ENCODE measurements at regions not wholly inside any gene's neighbourhood (a gene's known extent, or its start where the extent isn't known, plus 50 kb on each side); places are given as distances from the start of the nearest gene placed in this dataset.

DNA sequence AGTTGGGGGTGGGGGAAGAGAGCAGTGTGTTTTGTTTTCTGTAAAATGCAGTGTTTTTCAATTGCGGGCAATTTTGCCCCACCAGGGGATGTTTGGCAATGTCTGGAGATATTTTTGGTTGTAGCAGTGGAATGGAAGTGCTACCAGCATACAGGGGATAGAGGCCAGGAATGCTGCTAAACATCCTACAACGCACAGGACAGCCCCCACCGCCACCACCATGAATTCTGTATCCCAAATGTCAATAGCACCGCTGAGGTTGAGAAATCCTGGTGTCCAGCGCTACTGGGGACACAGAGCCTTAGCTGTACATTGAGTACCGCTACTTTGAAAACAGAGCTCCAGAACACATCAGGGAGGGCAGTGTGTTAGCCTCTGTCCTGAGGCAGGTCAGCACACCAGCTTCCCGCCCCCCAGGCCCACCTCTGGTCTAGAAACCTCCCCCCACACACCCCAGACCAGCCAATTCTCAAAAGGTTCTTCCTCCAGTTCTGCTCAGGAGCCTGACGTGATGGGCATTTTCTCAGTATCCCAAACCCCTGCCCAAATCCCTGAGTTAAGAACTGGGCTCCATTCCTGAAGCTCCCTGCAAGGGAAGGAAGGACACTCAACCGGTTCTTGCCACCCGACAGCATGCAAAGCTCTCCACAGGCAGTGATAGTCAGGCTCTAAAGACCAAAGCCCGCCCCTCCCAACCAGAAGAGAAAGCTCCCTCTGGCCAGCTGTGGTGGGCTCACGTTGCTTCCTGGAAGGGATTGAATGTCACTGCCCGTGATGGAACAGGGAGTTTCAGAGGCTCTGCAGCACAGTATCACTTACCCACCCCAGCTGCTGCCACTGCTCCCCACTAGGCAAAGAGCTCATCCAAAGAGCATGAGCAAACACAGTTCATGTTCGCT lies 321.5 kb upstream of the JARID2 start:
- H3K9me3 ChIP-seq, result no peaks in the 10 kb centered on the region
- H3K36me3 ChIP-seq (ENCODE audit: low read depth, missing control alignments), result no peaks in the 10 kb centered on the region
- no peak for DNase-seq
- H3K27me3 ChIP-seq, result no peaks in the 10 kb centered on the region
- 73 to 78% methylated on average over 10 to 14 of the region's 14 CpGs for WGBS, 2 donors
- TF ChIP-seq POLR2A (IDR thresholded peaks at IDR 0.05), result no peak
- TF ChIP-seq, protein P1, sequence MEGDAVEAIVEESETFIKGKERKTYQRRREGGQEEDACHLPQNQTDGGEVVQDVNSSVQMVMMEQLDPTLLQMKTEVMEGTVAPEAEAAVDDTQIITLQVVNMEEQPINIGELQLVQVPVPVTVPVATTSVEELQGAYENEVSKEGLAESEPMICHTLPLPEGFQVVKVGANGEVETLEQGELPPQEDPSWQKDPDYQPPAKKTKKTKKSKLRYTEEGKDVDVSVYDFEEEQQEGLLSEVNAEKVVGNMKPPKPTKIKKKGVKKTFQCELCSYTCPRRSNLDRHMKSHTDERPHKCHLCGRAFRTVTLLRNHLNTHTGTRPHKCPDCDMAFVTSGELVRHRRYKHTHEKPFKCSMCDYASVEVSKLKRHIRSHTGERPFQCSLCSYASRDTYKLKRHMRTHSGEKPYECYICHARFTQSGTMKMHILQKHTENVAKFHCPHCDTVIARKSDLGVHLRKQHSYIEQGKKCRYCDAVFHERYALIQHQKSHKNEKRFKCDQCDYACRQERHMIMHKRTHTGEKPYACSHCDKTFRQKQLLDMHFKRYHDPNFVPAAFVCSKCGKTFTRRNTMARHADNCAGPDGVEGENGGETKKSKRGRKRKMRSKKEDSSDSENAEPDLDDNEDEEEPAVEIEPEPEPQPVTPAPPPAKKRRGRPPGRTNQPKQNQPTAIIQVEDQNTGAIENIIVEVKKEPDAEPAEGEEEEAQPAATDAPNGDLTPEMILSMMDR (IDR thresholded peaks at IDR 0.05), result no peak
- peaks cover 7% of the 10 kb centered on the region for H3K4me1 ChIP-seq
- H3K27ac ChIP-seq, result no peak overlapping the region
- intact Hi-C loops (cut with DNase I; ENCODE audit: low total_unique reads), result no loop called here
- H3K4me3 ChIP-seq, result no peak overlapping the region

DNA sequence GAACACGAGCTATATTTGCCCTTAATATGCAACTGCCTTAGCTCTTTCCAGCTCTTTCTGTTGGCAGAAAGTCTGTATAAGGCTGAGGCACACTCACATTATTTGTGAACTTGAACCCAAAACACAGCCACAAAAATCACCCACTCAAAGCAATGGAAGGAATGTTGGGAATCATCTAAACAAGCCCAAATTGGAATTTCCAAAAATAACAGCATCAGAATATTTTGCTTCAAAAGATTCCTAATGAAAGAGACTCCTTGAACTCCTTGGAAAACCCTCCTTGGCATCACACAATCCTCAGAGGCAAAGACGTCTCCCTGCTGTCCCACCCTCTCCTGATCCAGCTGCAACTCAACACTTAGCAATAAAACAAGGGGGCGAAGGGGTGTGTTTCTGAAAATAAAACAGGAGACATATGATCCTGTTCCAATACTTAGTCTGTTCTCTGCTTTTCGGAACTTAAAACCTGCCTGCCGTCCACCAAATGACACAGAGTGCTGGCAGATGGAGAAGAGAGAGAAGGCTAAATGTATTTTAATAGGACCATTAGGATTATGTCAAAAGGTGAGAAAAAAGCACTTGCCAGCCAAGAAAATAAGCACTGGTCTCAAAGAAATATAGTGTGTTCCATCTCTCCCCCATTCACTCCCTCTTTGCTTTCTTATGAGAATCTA lies 320.7 kb upstream of the JARID2 start:
- intact Hi-C loops (cut with DNase I; ENCODE audit: low total_unique reads), result no loop called here
- WGBS, 2 donors, result 44 to 58% methylated on average over 5 of the region's 5 CpGs
- peaks cover 7% of the 10 kb centered on the region for H3K4me1 ChIP-seq
- DNase-seq, result no peak
- H3K36me3 ChIP-seq (ENCODE audit: low read depth, missing control alignments), result no peaks in the 10 kb centered on the region
- H3K4me3 ChIP-seq, result no peak overlapping the region
- no peaks in the 10 kb centered on the region for H3K9me3 ChIP-seq
- no peaks in the 10 kb centered on the region for H3K27me3 ChIP-seq
- TF ChIP-seq, protein P1 (IDR thresholded peaks at IDR 0.05), result no peak
- TF ChIP-seq POLR2A (IDR thresholded peaks at IDR 0.05), result no peak
- no peak overlapping the region for H3K27ac ChIP-seq

DNA sequence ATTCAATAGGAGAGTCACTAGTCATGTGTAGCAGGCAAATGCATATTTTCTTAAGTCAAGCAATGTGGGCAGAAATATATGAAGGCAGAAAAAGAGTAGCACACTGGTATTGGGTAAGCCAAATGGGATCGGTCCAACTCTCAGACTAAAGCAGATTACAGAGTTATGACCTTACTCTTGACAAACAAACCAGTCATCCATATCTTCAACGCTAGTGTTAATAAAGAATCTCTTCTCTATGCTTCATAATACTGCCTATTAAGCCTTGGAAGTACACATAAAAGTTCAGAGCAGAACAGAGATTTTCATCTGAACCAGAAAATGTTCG lies 320.2 kb upstream of the JARID2 start:
- no peak overlapping the region for H3K4me3 ChIP-seq
- no peaks in the 10 kb centered on the region for H3K9me3 ChIP-seq
- intact Hi-C loops (cut with DNase I; ENCODE audit: low total_unique reads), result no loop called here
- H3K27me3 ChIP-seq, result no peaks in the 10 kb centered on the region
- WGBS, 2 donors, result 51 to 55% methylated on average over 3 of the region's 3 CpGs
- H3K36me3 ChIP-seq (ENCODE audit: low read depth, missing control alignments), result no peaks in the 10 kb centered on the region
- H3K4me1 ChIP-seq, result peaks cover 7% of the 10 kb centered on the region
- TF ChIP-seq, protein P1 (IDR thresholded peaks at IDR 0.05), result no peak
- TF ChIP-seq POLR2A (IDR thresholded peaks at IDR 0.05), result no peak
- H3K27ac ChIP-seq, result no peak overlapping the region
- no peak for DNase-seq

DNA sequence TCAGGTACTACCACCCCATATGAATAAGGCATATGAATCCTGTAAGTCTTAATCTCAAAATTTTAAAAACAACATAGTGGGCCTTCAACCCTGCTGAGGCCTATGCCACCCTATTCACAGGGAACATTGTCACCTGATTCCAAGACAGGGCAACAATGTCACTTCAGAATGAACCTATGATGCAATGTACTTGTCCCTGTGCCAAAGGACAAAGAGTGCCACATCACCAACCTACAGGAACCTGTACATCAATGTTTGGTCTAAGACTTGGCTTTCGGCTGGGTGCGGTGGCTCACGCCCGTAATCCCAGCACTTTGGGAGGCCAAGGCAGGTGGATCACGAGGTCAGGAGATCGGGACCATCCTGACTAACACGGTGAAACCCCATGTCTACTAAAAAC lies 318.5 kb upstream of the JARID2 start:
- Histone ChIP-seq H3K27ac (no peak overlapping the region), H3K27me3 (no peaks in the 10 kb centered on the region), H3K9me3 (no peaks in the 10 kb centered on the region), H3K4me3 (no peak overlapping the region), H3K4me1 (peaks cover 7% of the 10 kb centered on the region), H3K36me3 (ENCODE audit: low read depth, missing control alignments) (no peaks in the 10 kb centered on the region)
- intact Hi-C loops (cut with DNase I; ENCODE audit: low total_unique reads), result no loop called here
- no peak for DNase-seq
- TF ChIP-seq POLR2A (IDR thresholded peaks at IDR 0.05), result no peak
- TF ChIP-seq, protein P1 (IDR thresholded peaks at IDR 0.05), result no peak
- WGBS, 2 donors, result 91 to 98% methylated on average over 7 of the region's 7 CpGs
